Activated T-cell treated with anti-CD3 and anti-CD28 coated beads, Interleukin-2, amount 50 U/mL, for 4 hours (primary cell): ENCODE measurements at regions not wholly inside any gene's neighbourhood (a gene's known extent, or its start where the extent isn't known, plus 50 kb on each side); places are given as distances from the start of the nearest gene placed in this dataset.

ENCODE experiments used
- ATAC-seq, 2 donors: fragments of 200-7000 bp; cut with Tn5 transposase; one replicate each; pipeline ENCODE4 v1.10.0; 2021
- DNase-seq: peaks from one replicate; pipeline ENCODE4 v3.0.0-alpha.2; 2020
- H3K27me3 Mint-ChIP-seq: one replicate; pipeline ENCODE4 v1.8.0; 2021; ENCODE audit warnings: low read depth, mixed read lengths
- H3K36me3 Mint-ChIP-seq: one replicate; pipeline ENCODE4 v1.8.0; 2022; ENCODE audit warnings: mixed read lengths; ENCODE audit not compliant: insufficient read depth
- H3K4me1 Mint-ChIP-seq: one replicate; pipeline ENCODE4 v1.8.0; 2021; ENCODE audit warnings: low read depth, mixed read lengths
- H3K4me3 Mint-ChIP-seq: one replicate; pipeline ENCODE4 v1.8.0; 2021; ENCODE audit warnings: mild to moderate bottlenecking, moderate library complexity, mixed read lengths
- H3K9me3 Mint-ChIP-seq: one replicate; pipeline ENCODE4 v1.8.0; 2021; ENCODE audit warnings: mixed read lengths

- no peak for ATAC-seq
- no peaks in the 10 kb centered on the region for H3K36me3 Mint-ChIP-seq
- H3K4me1 Mint-ChIP-seq, result no peaks in the 10 kb centered on the region
- no peak overlapping the region for H3K4me3 Mint-ChIP-seq
- DNase-seq, result no peak
- H3K9me3 Mint-ChIP-seq, result no peaks in the 10 kb centered on the region
- H3K27me3 Mint-ChIP-seq, result no peaks in the 10 kb centered on the region
These were observed 703.5 kb upstream of the WWC1 start for GRCh38 chr5:167587772-167588437.

GRCh38 chr5:167592114-167592513 is 699.3 kb upstream of the WWC1 start:
- Mint-ChIP-seq H3K27me3 (no peaks in the 10 kb centered on the region), H3K9me3 (no peaks in the 10 kb centered on the region), H3K4me3 (no peak overlapping the region), H3K36me3 (no peaks in the 10 kb centered on the region), H3K4me1 (no peaks in the 10 kb centered on the region)
- ATAC-seq (no peak), DNase-seq (no peak)

GRCh38 chr5:167593329-167594060 is 698.0 kb upstream of the WWC1 start:
- H3K4me3 Mint-ChIP-seq, result no peak overlapping the region
- H3K36me3 Mint-ChIP-seq, result no peaks in the 10 kb centered on the region
- ATAC-seq, result no peak
- H3K27me3 Mint-ChIP-seq, result no peaks in the 10 kb centered on the region
- DNase-seq, result no peak
- peaks cover 5% of the 10 kb centered on the region for H3K9me3 Mint-ChIP-seq
- no peaks in the 10 kb centered on the region for H3K4me1 Mint-ChIP-seq

- no peak overlapping the region for H3K4me3 Mint-ChIP-seq
- no peak for ATAC-seq
- H3K4me1 Mint-ChIP-seq, result no peaks in the 10 kb centered on the region
- DNase-seq, result no peak
- no peaks in the 10 kb centered on the region for H3K36me3 Mint-ChIP-seq
- no peaks in the 10 kb centered on the region for H3K27me3 Mint-ChIP-seq
- peaks cover 5% of the 10 kb centered on the region for H3K9me3 Mint-ChIP-seq
These were observed 697.4 kb upstream of the WWC1 start for GRCh38 chr5:167594061-167594435.

- H3K4me1 Mint-ChIP-seq, result no peaks in the 10 kb centered on the region
- DNase-seq, result no peak
- H3K9me3 Mint-ChIP-seq, result peaks cover 5% of the 10 kb centered on the region
- no peaks in the 10 kb centered on the region for H3K36me3 Mint-ChIP-seq
- no peaks in the 10 kb centered on the region for H3K27me3 Mint-ChIP-seq
- ATAC-seq, result no peak
- H3K4me3 Mint-ChIP-seq, result no peak overlapping the region
These were observed 696.7 kb upstream of the WWC1 start for GRCh38 chr5:167594750-167595149.

GRCh38 chr5:167595196-167595595 is 696.2 kb upstream of the WWC1 start:
- Mint-ChIP-seq H3K9me3 (peaks cover 5% of the 10 kb centered on the region), H3K4me3 (no peak overlapping the region), H3K4me1 (no peaks in the 10 kb centered on the region), H3K27me3 (no peaks in the 10 kb centered on the region), H3K36me3 (no peaks in the 10 kb centered on the region)
- no peak for ATAC-seq
- DNase-seq, result no peak

GRCh38 chr5:167598166-167598565 is 693.3 kb upstream of the WWC1 start:
- Mint-ChIP-seq H3K9me3 (peaks cover 5% of the 10 kb centered on the region), H3K4me1 (no peaks in the 10 kb centered on the region), H3K27me3 (no peaks in the 10 kb centered on the region), H3K4me3 (no peak overlapping the region), H3K36me3 (no peaks in the 10 kb centered on the region)
- no peak for DNase-seq
- no peak for ATAC-seq

GRCh38 chr5:167602067-167602466 is 689.4 kb upstream of the WWC1 start:
- Mint-ChIP-seq H3K4me3 (no peak overlapping the region), H3K4me1 (no peaks in the 10 kb centered on the region), H3K9me3 (peaks cover 8% of the 10 kb centered on the region), H3K27me3 (no peaks in the 10 kb centered on the region), H3K36me3 (no peaks in the 10 kb centered on the region)
- ATAC-seq (no peak), DNase-seq (no peak)

GRCh38 chr5:167603135-167603534 is 688.3 kb upstream of the WWC1 start:
- H3K4me3 Mint-ChIP-seq, result no peak overlapping the region
- no peak for DNase-seq

GRCh38 chr5:167608390-167609272 is 682.8 kb upstream of the WWC1 start:
- ATAC-seq (no peak), DNase-seq (no peak)
- Mint-ChIP-seq H3K9me3 (peaks cover 7% of the 10 kb centered on the region), H3K4me1 (no peaks in the 10 kb centered on the region), H3K36me3 (no peaks in the 10 kb centered on the region), H3K4me3 (no peak overlapping the region), H3K27me3 (no peaks in the 10 kb centered on the region)

More at GRCh38 chr5:167603135-167603534, 688.3 kb upstream of the WWC1 start:
- Mint-ChIP-seq H3K4me1 (no peaks in the 10 kb centered on the region), H3K27me3 (no peaks in the 10 kb centered on the region), H3K9me3 (peaks cover 4% of the 10 kb centered on the region), H3K36me3 (no peaks in the 10 kb centered on the region)
- no peak for ATAC-seq

GRCh38 chr5:167614294-167615021 is 677.0 kb upstream of the WWC1 start:
- no peaks in the 10 kb centered on the region for H3K36me3 Mint-ChIP-seq
- ATAC-seq, result no peak
- peaks cover 3% of the 10 kb centered on the region for H3K9me3 Mint-ChIP-seq
- DNase-seq, result no peak
- H3K27me3 Mint-ChIP-seq, result no peaks in the 10 kb centered on the region
- no peak overlapping the region for H3K4me3 Mint-ChIP-seq
- no peaks in the 10 kb centered on the region for H3K4me1 Mint-ChIP-seq

GRCh38 chr5:167616043-167616890 is 675.2 kb upstream of the WWC1 start:
- no peak for ATAC-seq
- Mint-ChIP-seq H3K36me3 (no peaks in the 10 kb centered on the region), H3K27me3 (no peaks in the 10 kb centered on the region), H3K4me3 (no peak overlapping the region), H3K9me3 (peaks cover 6% of the 10 kb centered on the region), H3K4me1 (no peaks in the 10 kb centered on the region)
- no peak for DNase-seq

GRCh38 chr5:167623354-167623753 is 668.1 kb upstream of the WWC1 start:
- H3K4me3 Mint-ChIP-seq, result no peak overlapping the region
- no peaks in the 10 kb centered on the region for H3K27me3 Mint-ChIP-seq

More at GRCh38 chr5:167623354-167623753, 668.1 kb upstream of the WWC1 start:
- no peak for ATAC-seq
- no peak for DNase-seq
- Mint-ChIP-seq H3K36me3 (no peaks in the 10 kb centered on the region), H3K9me3 (peaks cover 12% of the 10 kb centered on the region), H3K4me1 (no peaks in the 10 kb centered on the region)
